ENCODE measurements at regions not wholly inside any gene's neighbourhood (a gene's known extent, or its start where the extent isn't known, plus 50 kb on each side); places are given as distances from the start of the nearest gene placed in this dataset.

GRCh38 chr3:83894223-83894622 lies 1064.6 kb upstream of the CADM2 start:
- H3K36me3 ChIP-seq (ENCODE audit: control insufficient read depth in 2 of 2, insufficient read depth in 1 of 2, low read length in 2 of 2) = no peaks in the 10 kb centered on the region
- no peak overlapping the region for H3K27ac ChIP-seq (ENCODE audit: extremely low read depth, low read depth, low read length)
- ChIA-PET POLR2A (no interaction called here), CTCF (no interaction called here)
- no peak overlapping the region for H3K4me3 ChIP-seq (ENCODE audit: low read depth, low read length)
- TF ChIP-seq ZNF48 (tag by site-specific recombination; IDR thresholded peaks at IDR 0.05) (no peak), ZNF23 (tag by site-specific recombination; IDR thresholded peaks at IDR 0.05; ENCODE audit: borderline replicate concordance) (no peak), ZNF549 (tag by site-specific recombination; IDR thresholded peaks at IDR 0.05) (no peak), ZNF792 (tag by site-specific recombination; IDR thresholded peaks at IDR 0.05) (no peak), ATF2 (tag by site-specific recombination; IDR thresholded peaks at IDR 0.05; ENCODE audit: low read depth) (no peak), SETDB1 (IDR thresholded peaks at IDR 0.05; ENCODE audit: insufficient read length, low read length) (no peak), ZNF416 (tag by site-specific recombination; IDR thresholded peaks at IDR 0.05) (no peak), GFI1B (tag by site-specific recombination; IDR thresholded peaks at IDR 0.05) (no peak), ZNF366 (tag by site-specific recombination; conservative IDR thresholded peaks at IDR 0.05) (no peak), INSM2 (tag by site-specific recombination; IDR thresholded peaks at IDR 0.05) (no peak), ZNF610 (tag by site-specific recombination; IDR thresholded peaks at IDR 0.05; ENCODE audit: borderline replicate concordance) (no peak)
- no peaks in the 10 kb centered on the region for H3K9me3 ChIP-seq (ENCODE audit: control insufficient read depth, insufficient read depth, low read depth, low read length)
- H3K4me1 ChIP-seq (ENCODE audit: control insufficient read depth, insufficient read depth, low read length) = no peaks in the 10 kb centered on the region

- H3K27ac ChIP-seq (ENCODE audit: extremely low read depth, low read depth, low read length) = no peak overlapping the region
- TF ChIP-seq ZNF692 (tag by site-specific recombination; IDR thresholded peaks at IDR 0.05) = no peak
- no peak for TF ChIP-seq ZNF830 (tag by site-specific recombination; IDR thresholded peaks at IDR 0.05; ENCODE audit: low read depth)
- TF ChIP-seq ZNF521 (tag by site-specific recombination; IDR thresholded peaks at IDR 0.05) = no peak
- TF ChIP-seq ZNF654 (tag by site-specific recombination; IDR thresholded peaks at IDR 0.05; ENCODE audit: low read depth) = no peak
- TF ChIP-seq ZBTB49 (tag by site-specific recombination; IDR thresholded peaks at IDR 0.05; ENCODE audit: low read depth) = no peak
- no peak for TF ChIP-seq ZNF600 (tag by site-specific recombination; IDR thresholded peaks at IDR 0.05)
- no peak for TF ChIP-seq ZNF16 (tag by site-specific recombination; IDR thresholded peaks at IDR 0.05; ENCODE audit: low read depth)
- POLR2A ChIA-PET = no interaction called here
- H3K4me1 ChIP-seq (ENCODE audit: control insufficient read depth, insufficient read depth, low read length) = no peaks in the 10 kb centered on the region
- CTCF ChIA-PET = interaction anchor here (0.6 to 1.0 kb wide), 2 partner anchors 9 to 36 kb away, joined by 3 read pairs; no protein-coding TSS in a partner anchor
- no peaks in the 10 kb centered on the region for H3K9me3 ChIP-seq (ENCODE audit: control insufficient read depth, insufficient read depth, low read depth, low read length)
- no peak overlapping the region for H3K4me3 ChIP-seq (ENCODE audit: low read depth, low read length)
- no peaks in the 10 kb centered on the region for H3K36me3 ChIP-seq (ENCODE audit: control insufficient read depth in 2 of 2, insufficient read depth in 1 of 2, low read length in 2 of 2)
These were observed 1062.9 kb upstream of the CADM2 start for GRCh38 chr3:83895892-83896291.

Data from HEK293 (cell line).